ENCODE measurements at regions not wholly inside any gene's neighbourhood (a gene's known extent, or its start where the extent isn't known, plus 50 kb on each side); places are given as distances from the start of the nearest gene placed in this dataset.
A peak's percentile ranks its signal among the peaks of the same experiment; 100 is the strongest.
"Not testable (repeated sequence)": the region's sequence is repeated elsewhere in the genome, so short reads cannot be mapped to it uniquely, and the experiment has no call there.

- no peak overlapping the region for H3K18ac ChIP-seq (ENCODE audit: low read length)
- no peak overlapping the region for H3K9ac ChIP-seq (ENCODE audit: low read length)
- DNase-seq: peak in 1 of 2 donors; percentile 39
- H3K14ac ChIP-seq (ENCODE audit: low read length): no peak overlapping the region
- H2BK5ac ChIP-seq (ENCODE audit: low read depth, low read length, poor library complexity): no peak overlapping the region
- H3K27ac ChIP-seq (ENCODE audit: low read depth, low read length): no peak overlapping the region
- H2BK120ac ChIP-seq (ENCODE audit: insufficient read depth, low read length, poor library complexity): no peak overlapping the region
- H3K23ac ChIP-seq (ENCODE audit: low read length): no peak overlapping the region
- no peak overlapping the region for H4K91ac ChIP-seq (ENCODE audit: low read depth, low read length)
- no peaks in the 10 kb centered on the region for H3K79me1 ChIP-seq (ENCODE audit: low read length)
- H3K4ac ChIP-seq (ENCODE audit: low read depth, low read length): no peak overlapping the region
- H3K4me1 ChIP-seq (ENCODE audit: control insufficient read depth in 1 of 2, insufficient read depth in 2 of 2, low read length in 2 of 2): peaks cover 0 to 6% of the 10 kb centered on the region in 2 experiments
- WGBS (ENCODE audit: extremely low coverage, insufficient coverage, insufficient read length): no CpG with 5 or more reads among the region's 1 CpG
- H2AK5ac ChIP-seq (ENCODE audit: low read length): no peak overlapping the region
- H3K79me2 ChIP-seq (ENCODE audit: control insufficient read depth, insufficient read depth, low read length, poor library complexity): no peaks in the 10 kb centered on the region
- H4K8ac ChIP-seq (ENCODE audit: low read depth, low read length): no peak overlapping the region
- H4K12ac ChIP-seq (ENCODE audit: low read depth, low read length): no peak overlapping the region
- H3K9me3 ChIP-seq (ENCODE audit: insufficient read depth, low read depth, low read length): no peaks in the 10 kb centered on the region
- no peak overlapping the region for H3K4me2 ChIP-seq (ENCODE audit: low read length)
- no peak overlapping the region for H2AFZ ChIP-seq (ENCODE audit: insufficient read depth, low read length, poor library complexity)
- no peak overlapping the region for H3K4me3 ChIP-seq (ENCODE audit: low read depth, low read length)
- no peaks in the 10 kb centered on the region for H3K36me3 ChIP-seq (ENCODE audit: control insufficient read depth in 1 of 2, insufficient read depth in 2 of 2, low read length in 2 of 2)
- H3K27me3 ChIP-seq (ENCODE audit: insufficient read depth, low read length): no peaks in the 10 kb centered on the region
- no peak overlapping the region for H2BK12ac ChIP-seq (ENCODE audit: low read length)
Measured at GRCh38 chr3:81869382-81869781, 107.9 kb upstream of the GBE1 start.

GRCh38 chr3:81868597-81868996 lies 107.2 kb upstream of the GBE1 start:
- Histone ChIP-seq H3K79me2 (ENCODE audit: control insufficient read depth, insufficient read depth, low read length, poor library complexity) (no peaks in the 10 kb centered on the region), H3K4me3 (ENCODE audit: low read depth, low read length) (no peak overlapping the region), H3K18ac (ENCODE audit: low read length) (no peak overlapping the region), H3K9me3 (ENCODE audit: insufficient read depth, low read depth, low read length) (no peaks in the 10 kb centered on the region), H3K27me3 (ENCODE audit: insufficient read depth, low read length) (no peaks in the 10 kb centered on the region), H3K14ac (ENCODE audit: low read length) (no peak overlapping the region), H3K36me3 (ENCODE audit: control insufficient read depth in 1 of 2, insufficient read depth in 2 of 2, low read length in 2 of 2) (no peaks in the 10 kb centered on the region), H3K27ac (ENCODE audit: low read depth, low read length) (no peak overlapping the region), H3K9ac (ENCODE audit: low read length) (no peak overlapping the region), H2AK5ac (ENCODE audit: low read length) (no peak overlapping the region), H3K4ac (ENCODE audit: low read depth, low read length) (no peak overlapping the region), H4K91ac (ENCODE audit: low read depth, low read length) (no peak overlapping the region), H2BK120ac (ENCODE audit: insufficient read depth, low read length, poor library complexity) (no peak overlapping the region), H2BK12ac (ENCODE audit: low read length) (no peak overlapping the region), H4K12ac (ENCODE audit: low read depth, low read length) (no peak overlapping the region), H3K4me1 (ENCODE audit: control insufficient read depth in 1 of 2, insufficient read depth in 2 of 2, low read length in 2 of 2) (peaks cover 0 to 6% of the 10 kb centered on the region in 2 experiments), H3K4me2 (ENCODE audit: low read length) (no peak overlapping the region), H2BK5ac (ENCODE audit: low read depth, low read length, poor library complexity) (no peak overlapping the region), H2AFZ (ENCODE audit: insufficient read depth, low read length, poor library complexity) (no peak overlapping the region), H4K8ac (ENCODE audit: low read depth, low read length) (no peak overlapping the region), H3K79me1 (ENCODE audit: low read length) (no peaks in the 10 kb centered on the region), H3K23ac (ENCODE audit: low read length) (no peak overlapping the region)
- DNase-seq: peak in 1 of 2 donors; percentile 59
- WGBS (ENCODE audit: extremely low coverage, insufficient coverage, insufficient read length): no CpG with 5 or more reads among the region's 1 CpG

- Histone ChIP-seq H3K23ac (ENCODE audit: low read length) (no peak overlapping the region), H2AFZ (ENCODE audit: insufficient read depth, low read length, poor library complexity) (no peak overlapping the region), H3K4me3 (ENCODE audit: low read depth, low read length) (no peak overlapping the region), H3K79me2 (ENCODE audit: control insufficient read depth, insufficient read depth, low read length, poor library complexity) (no peaks in the 10 kb centered on the region), H2BK5ac (ENCODE audit: low read depth, low read length, poor library complexity) (no peak overlapping the region), H2BK120ac (ENCODE audit: insufficient read depth, low read length, poor library complexity) (no peak overlapping the region), H2BK12ac (ENCODE audit: low read length) (no peak overlapping the region), H3K27ac (ENCODE audit: low read depth, low read length) (no peak overlapping the region), H3K79me1 (ENCODE audit: low read length) (no peaks in the 10 kb centered on the region), H2AK5ac (ENCODE audit: low read length) (no peak overlapping the region), H3K14ac (ENCODE audit: low read length) (no peak overlapping the region), H3K18ac (ENCODE audit: low read length) (no peak overlapping the region), H3K27me3 (ENCODE audit: insufficient read depth, low read length) (no peaks in the 10 kb centered on the region), H4K91ac (ENCODE audit: low read depth, low read length) (no peak overlapping the region), H4K8ac (ENCODE audit: low read depth, low read length) (no peak overlapping the region), H3K4me2 (ENCODE audit: low read length) (no peak overlapping the region), H4K12ac (ENCODE audit: low read depth, low read length) (no peak overlapping the region), H3K4me1 (ENCODE audit: control insufficient read depth in 1 of 2, insufficient read depth in 2 of 2, low read length in 2 of 2) (peaks cover 0 to 6% of the 10 kb centered on the region in 2 experiments), H3K4ac (ENCODE audit: low read depth, low read length) (no peak overlapping the region), H3K36me3 (ENCODE audit: control insufficient read depth in 1 of 2, insufficient read depth in 2 of 2, low read length in 2 of 2) (no peaks in the 10 kb centered on the region), H3K9me3 (ENCODE audit: insufficient read depth, low read depth, low read length) (no peaks in the 10 kb centered on the region), H3K9ac (ENCODE audit: low read length) (no peak overlapping the region)
- peak in 1 of 2 donors; percentile 45 for DNase-seq
- WGBS (ENCODE audit: extremely low coverage, insufficient coverage, insufficient read length): no CpG with 5 or more reads among the region's 2 CpGs
Measured at GRCh38 chr3:81867875-81868274, 106.4 kb upstream of the GBE1 start.

- H3K4me3 ChIP-seq (ENCODE audit: low read depth, low read length); H3K36me3 ChIP-seq (ENCODE audit: control insufficient read depth in 1 of 2, insufficient read depth in 2 of 2, low read length in 2 of 2); H3K79me1 ChIP-seq (ENCODE audit: low read length); H3K4me1 ChIP-seq (ENCODE audit: control insufficient read depth in 1 of 2, insufficient read depth in 2 of 2, low read length in 2 of 2); H3K9me3 ChIP-seq (ENCODE audit: insufficient read depth, low read depth, low read length); H3K79me2 ChIP-seq (ENCODE audit: control insufficient read depth, insufficient read depth, low read length, poor library complexity); H3K27me3 ChIP-seq (ENCODE audit: insufficient read depth, low read length); H3K4ac ChIP-seq (ENCODE audit: low read depth, low read length); H3K4me2 ChIP-seq (ENCODE audit: low read length); H4K8ac ChIP-seq (ENCODE audit: low read depth, low read length); H3K9ac ChIP-seq (ENCODE audit: low read length); H4K91ac ChIP-seq (ENCODE audit: low read depth, low read length); H3K23ac ChIP-seq (ENCODE audit: low read length); DNase-seq; H4K12ac ChIP-seq (ENCODE audit: low read depth, low read length); H2AK5ac ChIP-seq (ENCODE audit: low read length); H3K27ac ChIP-seq (ENCODE audit: low read depth, low read length); H3K18ac ChIP-seq (ENCODE audit: low read length); H2BK120ac ChIP-seq (ENCODE audit: insufficient read depth, low read length, poor library complexity); H3K14ac ChIP-seq (ENCODE audit: low read length); H2BK12ac ChIP-seq (ENCODE audit: low read length); H2BK5ac ChIP-seq (ENCODE audit: low read depth, low read length, poor library complexity); H2AFZ ChIP-seq (ENCODE audit: insufficient read depth, low read length, poor library complexity): not testable (repeated sequence)
- no CpG with 5 or more reads among the region's 5 CpGs for whole genome bisulfite sequencing (ENCODE audit: extremely low coverage, insufficient coverage, insufficient read length)
Measured at GRCh38 chr3:81865164-81865563, 103.7 kb upstream of the GBE1 start.

Data from trophoblast cell (in vitro differentiated cells and primary cell).